ENCODE measurements at regions not wholly inside any gene's neighbourhood (a gene's known extent, or its start where the extent isn't known, plus 50 kb on each side); places are given as distances from the start of the nearest gene placed in this dataset.
"Not testable (repeated sequence)": the region's sequence is repeated elsewhere in the genome, so short reads cannot be mapped to it uniquely, and the experiment has no call there.

GRCh38 chr4:114088481-114088880 is 109.0 kb upstream of the ARSJ start:
- DNase-seq, result no peak

DNA sequence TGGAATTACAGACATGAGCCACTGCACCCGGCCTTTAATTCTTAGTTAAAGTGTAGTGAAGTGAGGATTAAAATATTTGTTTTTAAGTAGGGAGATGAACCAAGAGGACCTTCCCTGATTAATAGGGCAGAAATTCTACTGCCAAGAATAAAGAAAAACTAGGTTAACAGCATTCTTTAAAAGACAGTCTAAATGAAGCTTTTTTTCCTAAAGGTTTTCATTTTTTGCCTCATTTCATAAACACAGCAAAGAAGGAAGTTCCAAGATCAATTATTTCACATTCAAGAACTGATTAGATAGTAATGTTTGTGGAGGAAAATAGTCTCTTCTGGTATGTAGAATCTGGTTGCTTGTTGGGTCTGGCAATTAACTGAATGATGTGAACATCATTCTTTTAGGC is 112.1 kb upstream of the ARSJ start:
- no peak for DNase-seq

DNA sequence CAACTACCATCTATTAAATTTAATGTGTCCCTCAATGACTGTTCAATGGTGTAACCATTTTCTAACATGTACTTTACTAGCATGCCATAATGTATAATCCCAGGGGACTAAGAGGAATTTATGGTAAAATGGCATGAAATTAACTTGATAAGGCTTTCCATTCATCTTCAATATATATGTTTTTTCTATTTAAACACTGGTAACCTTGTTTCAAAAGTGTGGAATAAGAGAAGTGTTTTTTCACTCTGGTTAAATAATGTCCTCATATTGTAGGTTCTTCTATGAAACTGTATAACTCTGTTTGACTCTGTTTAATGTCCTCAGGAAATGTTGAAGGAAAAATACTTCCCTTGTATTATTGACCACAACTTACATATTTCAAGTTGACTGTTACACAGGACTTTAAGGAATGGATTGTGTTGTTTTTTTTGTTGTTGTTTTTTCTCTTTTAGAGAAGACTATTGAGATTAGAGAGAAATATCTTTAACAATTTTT is 113.8 kb upstream of the ARSJ start:
- no peak for DNase-seq

- DNase-seq, result no peak
Measured at GRCh38 chr4:114100288-114101031, 121.0 kb upstream of the ARSJ start.

DNA sequence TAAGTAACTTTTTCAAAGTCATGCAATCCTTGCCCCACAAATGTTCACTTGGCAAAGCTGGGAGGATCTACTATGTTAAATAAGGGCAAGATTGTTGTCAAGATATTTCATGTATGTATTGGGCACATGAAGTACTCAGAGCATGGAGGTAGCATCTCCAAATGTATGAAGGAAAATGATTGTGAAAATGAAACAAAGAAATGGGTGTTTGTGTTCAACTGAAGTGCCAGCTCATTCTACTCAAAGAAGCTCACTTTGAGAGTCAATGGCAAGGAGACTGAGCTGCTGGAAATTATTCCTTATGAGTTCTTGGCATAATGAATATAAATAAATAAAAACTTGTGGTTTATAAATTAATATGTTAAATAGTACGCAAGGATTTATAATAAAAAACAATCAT is 124.5 kb upstream of the ARSJ start:
- DNase-seq, result no peak

GRCh38 chr4:114108869-114109268 is 129.4 kb upstream of the ARSJ start:
- DNase-seq, result peak; percentile 97

DNA sequence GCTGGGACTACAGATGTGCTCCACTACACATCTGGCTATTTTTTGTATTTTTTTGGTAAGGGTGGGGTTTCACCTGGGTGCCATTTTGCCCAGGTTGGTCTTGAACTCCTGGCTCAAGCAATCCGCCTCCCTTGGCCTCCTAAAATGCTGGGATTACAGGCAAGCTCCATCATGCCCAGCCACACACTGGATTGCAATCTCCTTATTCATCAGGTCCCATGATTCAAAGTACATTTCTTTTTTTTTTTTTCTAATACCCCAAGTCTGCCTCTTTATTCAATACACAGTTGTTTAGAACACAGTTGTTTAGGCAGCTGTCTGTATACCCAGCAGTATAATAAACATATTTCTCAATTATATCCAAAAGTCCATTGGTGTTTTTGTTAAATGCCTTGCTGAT is 130.3 kb upstream of the ARSJ start:
- DNase-seq, result no peak

- DNase-seq, result no peak
Measured at GRCh38 chr4:114115526-114115925, 136.1 kb upstream of the ARSJ start.

DNA sequence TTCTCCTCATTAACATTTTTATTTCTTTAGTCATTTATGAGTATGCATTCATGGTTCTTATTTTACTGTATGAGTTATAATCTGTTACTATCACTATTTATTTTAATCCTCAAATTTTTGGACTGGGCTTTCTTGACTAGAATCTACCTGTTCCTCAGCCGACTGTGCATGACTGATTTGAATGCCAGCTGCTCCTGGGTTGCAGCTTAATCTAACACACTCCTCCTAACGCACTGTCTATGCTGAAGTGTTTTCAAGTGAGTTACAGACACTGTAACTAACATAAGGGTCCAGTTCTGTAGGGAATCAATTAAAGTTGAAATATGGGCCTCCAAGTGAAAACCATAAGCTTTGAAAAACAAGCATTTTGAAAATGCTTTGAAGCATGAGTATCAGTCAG is 137.4 kb upstream of the ARSJ start:
- DNase-seq, result no peak

- DNase-seq, result no peak
Measured at GRCh38 chr4:114121221-114121620, 141.8 kb upstream of the ARSJ start.

DNA sequence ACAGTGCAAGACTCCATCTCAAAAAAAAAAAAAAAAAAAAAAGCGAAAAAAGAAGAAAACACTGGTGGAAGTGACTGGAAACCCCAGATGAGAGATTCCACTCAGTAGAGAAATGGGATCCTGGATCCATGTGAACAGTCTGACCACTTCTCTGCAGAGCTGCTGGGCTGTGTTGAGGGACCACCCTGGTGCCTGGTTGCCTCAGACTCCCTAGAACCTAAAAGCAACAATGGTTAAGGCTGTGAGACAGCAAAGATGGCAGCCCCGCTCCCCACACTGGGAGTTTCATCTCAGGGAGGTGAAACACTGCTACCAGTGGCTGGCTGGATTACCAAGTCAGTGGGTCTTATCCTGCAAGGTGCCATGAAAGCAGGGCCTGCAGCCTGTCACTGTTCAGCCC is 152.8 kb upstream of the ARSJ start:
- DNase-seq, result no peak

DNA sequence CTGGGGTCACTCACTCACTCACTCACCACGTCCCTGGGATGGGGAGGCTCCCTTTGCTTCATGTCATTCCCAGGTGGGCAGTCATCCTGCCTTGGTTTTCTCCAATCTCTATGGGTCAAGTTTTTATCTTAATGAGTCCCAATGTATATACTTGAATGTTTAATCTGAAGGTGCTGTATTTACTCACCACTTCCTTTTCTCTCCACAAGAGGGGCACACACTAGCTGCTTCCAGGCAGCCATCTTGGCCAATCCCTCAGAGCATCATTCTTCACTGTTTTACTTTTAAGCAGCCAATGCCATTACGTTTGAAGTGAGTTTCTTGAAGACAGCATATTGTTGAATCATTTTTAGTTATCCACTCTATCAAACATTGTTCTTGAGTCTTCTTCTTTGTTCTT is 153.4 kb upstream of the ARSJ start:
- no peak for DNase-seq

- DNase-seq, result peak; percentile 68
Measured at GRCh38 chr4:114136069-114136468, 156.6 kb upstream of the ARSJ start.

- no peak for DNase-seq
Measured at GRCh38 chr4:114137984-114138383, 158.5 kb upstream of the ARSJ start.

DNA sequence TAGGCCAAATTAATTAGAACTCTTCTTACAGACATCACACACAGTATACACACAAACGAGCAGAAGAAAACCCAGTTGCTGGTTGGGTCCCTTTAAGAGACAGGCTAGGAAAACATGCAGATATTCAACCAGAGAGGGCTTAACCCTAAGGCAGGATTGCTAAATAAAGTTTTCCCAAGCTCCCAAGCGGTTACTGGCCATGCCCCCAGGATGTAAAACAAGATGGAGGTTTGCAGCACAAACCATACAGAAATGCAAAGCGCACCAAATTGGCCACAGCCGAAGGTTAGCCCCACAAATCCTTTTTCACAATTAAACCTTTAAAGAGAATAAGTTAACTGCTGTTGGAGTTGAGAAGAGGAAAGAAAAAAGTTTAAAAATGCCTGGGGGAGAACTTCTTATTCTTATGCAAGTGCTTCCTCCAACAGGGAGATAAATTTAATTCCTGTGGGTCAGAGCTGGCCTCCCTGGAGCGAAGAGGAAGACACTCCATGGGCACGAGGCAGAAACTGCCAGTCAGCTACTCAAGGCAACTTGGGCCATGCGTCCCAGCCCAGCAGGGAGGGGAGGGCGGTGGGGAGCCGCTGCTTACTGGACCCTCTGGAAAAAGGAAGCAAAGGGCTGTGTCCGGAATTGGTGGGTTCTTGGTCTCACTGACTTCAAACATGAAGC is 167.6 kb upstream of the ARSJ start:
- DNase-seq, result no peak

DNA sequence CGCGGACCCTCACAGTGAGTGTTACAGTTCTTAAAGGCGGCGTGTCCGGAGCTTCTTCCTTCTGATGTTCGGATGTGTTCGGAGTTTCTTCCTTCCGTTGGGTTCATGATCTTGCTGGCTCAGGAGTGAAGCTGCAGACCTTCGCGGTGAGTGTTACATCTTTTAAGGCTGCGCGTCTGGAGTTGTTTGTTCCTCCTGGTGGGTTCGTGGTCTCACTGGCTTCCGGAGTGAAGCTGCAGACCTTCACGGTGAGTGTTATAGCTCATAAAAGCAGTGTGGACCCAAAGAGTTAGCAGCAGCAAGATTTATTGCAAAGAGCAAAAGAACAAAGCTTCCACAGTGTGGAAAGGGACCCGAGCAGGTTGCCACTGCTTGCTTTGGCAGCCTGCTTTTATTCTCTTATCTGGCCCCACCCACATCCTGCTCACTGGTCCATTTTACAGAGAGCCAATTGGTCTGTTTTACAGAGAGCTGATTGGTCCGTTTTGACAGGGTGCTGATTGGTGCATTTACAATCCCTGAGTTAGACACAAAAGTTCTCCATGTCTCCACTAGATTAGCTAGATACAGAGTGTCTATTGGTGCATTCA is 168.3 kb upstream of the ARSJ start:
- not testable (repeated sequence) for DNase-seq

DNA sequence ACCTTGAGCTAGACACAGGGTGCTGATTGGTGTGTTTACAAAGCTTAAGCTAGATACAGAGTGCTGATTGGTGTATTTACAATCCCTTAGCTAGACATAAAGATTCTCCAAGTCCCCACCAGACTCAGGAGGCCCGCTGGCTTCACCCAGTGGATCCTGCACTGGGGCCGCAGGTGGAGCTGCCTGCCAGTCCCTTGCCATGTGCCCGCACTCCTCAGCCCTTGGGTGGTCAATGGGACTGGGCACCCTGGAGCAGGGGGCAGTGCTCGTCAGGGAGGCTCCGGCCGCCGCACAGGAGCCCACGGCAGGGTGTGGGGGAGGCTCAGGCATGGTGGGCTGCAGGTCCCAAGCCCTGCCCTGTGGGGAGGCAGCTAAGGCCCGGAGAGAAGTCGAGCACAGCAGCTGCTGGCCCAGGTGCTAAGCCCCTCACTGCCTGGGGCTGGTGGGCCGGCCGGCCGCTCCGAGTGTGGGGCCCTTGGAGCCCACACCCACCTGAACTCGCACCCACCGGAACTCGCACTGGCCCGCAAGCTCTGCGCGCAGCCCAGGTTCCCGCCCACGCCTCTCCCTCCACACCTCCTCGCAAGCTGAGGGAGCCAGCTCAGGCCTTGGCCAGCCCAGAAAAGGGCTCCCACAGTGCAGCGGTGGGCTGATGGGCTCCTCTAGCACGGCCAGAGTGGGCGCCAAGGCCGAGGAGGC is 169.1 kb upstream of the ARSJ start:
- not testable (repeated sequence) for DNase-seq

DNA sequence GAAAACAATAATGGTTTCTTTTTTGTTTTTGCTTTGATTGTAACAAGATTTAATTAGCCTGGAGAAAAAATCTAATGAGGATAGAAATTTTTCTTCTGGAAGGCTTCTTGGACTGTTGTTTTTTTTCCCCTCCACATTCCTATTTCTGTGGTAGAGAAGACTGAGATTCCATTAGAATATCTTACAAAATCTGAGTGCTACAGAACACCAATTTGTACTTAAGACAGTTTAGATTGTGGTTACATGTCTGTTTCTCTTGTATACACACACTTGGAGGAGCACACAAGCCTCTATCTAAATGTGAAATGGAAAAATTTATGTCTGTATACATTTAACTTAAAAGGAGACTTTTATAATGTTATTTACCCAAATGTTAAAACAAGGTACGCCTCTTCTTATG is 176.9 kb upstream of the ARSJ start:
- DNase-seq, result no peak

- no peak for DNase-seq
Measured at GRCh38 chr4:114161809-114162208, 182.4 kb upstream of the ARSJ start.

- no peak for DNase-seq
Measured at GRCh38 chr4:114163051-114163450, 183.6 kb upstream of the ARSJ start.

DNA sequence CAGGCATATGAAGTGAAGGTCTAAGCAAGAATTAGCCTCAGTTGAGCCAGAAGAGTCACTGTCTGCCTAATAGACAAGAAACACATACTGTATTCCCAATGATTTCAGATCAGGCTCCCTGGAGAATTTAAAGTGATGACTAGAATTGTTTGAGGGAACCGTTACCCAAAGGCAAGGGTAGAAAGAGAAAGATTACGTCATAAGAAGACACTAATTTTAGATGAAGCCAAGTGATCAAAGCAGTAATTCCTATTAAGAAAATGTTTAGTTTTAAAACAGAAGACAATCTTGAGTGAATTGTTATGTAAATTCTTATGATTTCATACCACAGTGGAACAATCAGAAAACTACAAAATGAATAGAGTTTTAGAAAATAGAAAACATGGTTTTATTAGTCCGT is 194.5 kb upstream of the ARSJ start:
- DNase-seq, result no peak

GRCh38 chr4:114177628-114178027 is 198.2 kb upstream of the ARSJ start:
- DNase-seq, result no peak

DNA sequence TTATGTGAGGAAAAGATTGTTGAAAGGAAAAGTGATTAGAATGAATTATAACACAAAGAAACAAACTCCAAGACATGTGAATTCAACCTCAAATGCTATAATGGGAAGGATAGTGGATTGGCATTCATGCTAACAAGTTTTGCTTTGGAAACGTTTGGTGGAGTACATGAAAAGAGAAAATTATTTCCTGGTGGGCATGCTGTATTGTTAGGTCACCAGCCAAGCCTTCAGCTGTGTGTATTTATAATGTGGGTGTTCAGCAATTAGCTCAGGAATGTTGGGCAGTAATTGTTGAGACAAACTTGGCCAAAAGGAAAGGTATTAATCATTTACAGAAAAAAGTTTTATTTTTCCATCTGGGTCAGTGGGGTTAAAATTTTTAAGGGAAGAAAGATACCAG is 198.9 kb upstream of the ARSJ start:
- DNase-seq, result no peak

- no peak for DNase-seq
Measured at GRCh38 chr4:114180481-114180880, 201.0 kb upstream of the ARSJ start.

All from NCI-H446 treated with DMSO at 0.1 percent for 48 hours (cell line).